Activated B cell treated with CpG ODN at 0.5 μM for 24 hours (primary cell): ENCODE measurements at regions not wholly inside any gene's neighbourhood (a gene's known extent, or its start where the extent isn't known, plus 50 kb on each side); places are given as distances from the start of the nearest gene placed in this dataset.

Source experiments
- ATAC-seq: fragments of 200-7000 bp; cut with Tn5 transposase; one replicate; pipeline ENCODE4 v1.10.0; 2021; ENCODE audit warnings: low read depth, mild to moderate bottlenecking, moderate library complexity
- CTCF ChIA-PET: fragments of 350-600 bp; sonication (Branson Sonifier 250); formaldehyde crosslinking; loops from one replicate; lab custom pipeline; 2021; ENCODE audit warnings: antibody characterized with exemption; lab: Charles Lee
- POLR2A ChIA-PET: fragments of 350-600 bp; sonication (Branson Sonifier 250); formaldehyde crosslinking; loops from one replicate; lab custom pipeline; 2021; ENCODE audit warnings: antibody characterized with exemption; lab: Charles Lee
- DNase-seq: peaks from one replicate; pipeline ENCODE4 v3.0.0; 2022
- H3K27ac Mint-ChIP-seq: one replicate; pipeline ENCODE4 v1.8.0; 2020; ENCODE audit warnings: mixed read lengths
- H3K27me3 Mint-ChIP-seq: one replicate; pipeline ENCODE4 v1.8.0; 2021; ENCODE audit warnings: mixed read lengths
- H3K36me3 Mint-ChIP-seq: one replicate; pipeline ENCODE4 v1.8.0; 2021; ENCODE audit warnings: low read depth, mixed read lengths
- H3K4me1 Mint-ChIP-seq: one replicate; pipeline ENCODE4 v1.8.0; 2021; ENCODE audit warnings: mixed read lengths
- H3K4me3 Mint-ChIP-seq: one replicate; pipeline ENCODE4 v1.8.0; 2020; ENCODE audit warnings: mild to moderate bottlenecking, mixed read lengths
- H3K9me3 Mint-ChIP-seq: one replicate; pipeline ENCODE4 v1.8.0; 2020; ENCODE audit warnings: mixed read lengths
- intact Hi-C: fragments of 100-400 bp; cut with micrococcal nuclease; formaldehyde crosslinking; loops from one replicate; pipeline ENCODE4 v1.15.1; 2024
- TF ChIP-seq, protein P1 (sequence below): fragments of 200-600 bp; IDR thresholded peaks from one replicate; pipeline ENCODE4 v1.8.0; 2022; ENCODE audit warnings: antibody characterized with exemption, mild to moderate bottlenecking

DNA sequence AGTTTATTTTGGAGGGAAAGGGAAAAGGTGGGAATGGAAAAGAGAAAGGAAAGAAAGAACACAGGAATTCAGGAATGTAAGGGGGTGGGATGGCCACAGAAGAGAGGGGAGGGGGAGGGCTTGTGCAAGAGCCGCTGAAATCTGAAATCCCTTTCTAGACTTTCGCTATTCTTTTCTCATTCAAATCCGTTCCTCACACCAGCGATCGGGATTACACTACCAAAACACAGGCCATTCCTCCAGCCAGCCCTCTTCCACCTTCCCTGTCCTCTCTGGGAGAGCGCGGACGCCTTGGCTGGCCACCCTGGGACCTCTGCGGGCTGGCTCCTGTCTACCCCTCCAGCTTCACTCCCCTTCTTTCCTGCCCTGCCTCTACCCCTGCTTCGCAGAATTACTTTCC is 102.3 kb downstream of the CDCA7 start:
- Mint-ChIP-seq H3K4me3 (no peak overlapping the region), H3K27me3 (peaks cover 20% of the 10 kb centered on the region), H3K4me1 (no peaks in the 10 kb centered on the region), H3K9me3 (no peaks in the 10 kb centered on the region), H3K27ac (no peak overlapping the region), H3K36me3 (no peaks in the 10 kb centered on the region)
- TF ChIP-seq, protein P1, sequence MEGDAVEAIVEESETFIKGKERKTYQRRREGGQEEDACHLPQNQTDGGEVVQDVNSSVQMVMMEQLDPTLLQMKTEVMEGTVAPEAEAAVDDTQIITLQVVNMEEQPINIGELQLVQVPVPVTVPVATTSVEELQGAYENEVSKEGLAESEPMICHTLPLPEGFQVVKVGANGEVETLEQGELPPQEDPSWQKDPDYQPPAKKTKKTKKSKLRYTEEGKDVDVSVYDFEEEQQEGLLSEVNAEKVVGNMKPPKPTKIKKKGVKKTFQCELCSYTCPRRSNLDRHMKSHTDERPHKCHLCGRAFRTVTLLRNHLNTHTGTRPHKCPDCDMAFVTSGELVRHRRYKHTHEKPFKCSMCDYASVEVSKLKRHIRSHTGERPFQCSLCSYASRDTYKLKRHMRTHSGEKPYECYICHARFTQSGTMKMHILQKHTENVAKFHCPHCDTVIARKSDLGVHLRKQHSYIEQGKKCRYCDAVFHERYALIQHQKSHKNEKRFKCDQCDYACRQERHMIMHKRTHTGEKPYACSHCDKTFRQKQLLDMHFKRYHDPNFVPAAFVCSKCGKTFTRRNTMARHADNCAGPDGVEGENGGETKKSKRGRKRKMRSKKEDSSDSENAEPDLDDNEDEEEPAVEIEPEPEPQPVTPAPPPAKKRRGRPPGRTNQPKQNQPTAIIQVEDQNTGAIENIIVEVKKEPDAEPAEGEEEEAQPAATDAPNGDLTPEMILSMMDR: no peak
- DNase-seq (no peak), ATAC-seq (no peak)
- CTCF ChIA-PET: no interaction called here
- intact Hi-C loops: no loop called here
- POLR2A ChIA-PET: no interaction called here

GRCh38 chr2:173457366-173457765 is 102.7 kb downstream of the CDCA7 start:
- Mint-ChIP-seq H3K36me3 (no peaks in the 10 kb centered on the region), H3K4me3 (no peak overlapping the region), H3K9me3 (no peaks in the 10 kb centered on the region), H3K27me3 (peaks cover 23% of the 10 kb centered on the region), H3K4me1 (no peaks in the 10 kb centered on the region), H3K27ac (no peak overlapping the region)
- DNase-seq (no peak), ATAC-seq (no peak)
- POLR2A ChIA-PET: no interaction called here
- CTCF ChIA-PET: no interaction called here
- intact Hi-C loops: no loop called here
- TF ChIP-seq, protein P1: no peak

- ChIA-PET CTCF (no interaction called here), POLR2A (no interaction called here)
- H3K4me1 Mint-ChIP-seq: no peaks in the 10 kb centered on the region
- H3K4me3 Mint-ChIP-seq: no peak overlapping the region
- DNase-seq (no peak), ATAC-seq (no peak)
- peaks cover 28% of the 10 kb centered on the region for H3K27me3 Mint-ChIP-seq
- intact Hi-C loops: no loop called here
- H3K9me3 Mint-ChIP-seq: no peaks in the 10 kb centered on the region
- no peaks in the 10 kb centered on the region for H3K36me3 Mint-ChIP-seq
- no peak overlapping the region for H3K27ac Mint-ChIP-seq
- TF ChIP-seq, protein P1: no peak
Measured at GRCh38 chr2:173458991-173459780, 104.5 kb downstream of the CDCA7 start.

- Mint-ChIP-seq H3K27ac (no peak overlapping the region), H3K4me1 (no peaks in the 10 kb centered on the region), H3K36me3 (no peaks in the 10 kb centered on the region), H3K4me3 (no peak overlapping the region), H3K9me3 (no peaks in the 10 kb centered on the region), H3K27me3 (peaks cover 23% of the 10 kb centered on the region)
- ChIA-PET POLR2A (no interaction called here), CTCF (no interaction called here)
- DNase-seq (no peak), ATAC-seq (no peak)
- TF ChIP-seq, protein P1: no peak
- intact Hi-C loops: no loop called here
Measured at GRCh38 chr2:173462892-173463840, 108.5 kb downstream of the CDCA7 start.

- no peaks in the 10 kb centered on the region for H3K9me3 Mint-ChIP-seq
- ChIA-PET POLR2A (no interaction called here), CTCF (no interaction called here)
- peaks cover 23% of the 10 kb centered on the region for H3K27me3 Mint-ChIP-seq
- no peaks in the 10 kb centered on the region for H3K36me3 Mint-ChIP-seq
- no peak overlapping the region for H3K27ac Mint-ChIP-seq
- DNase-seq: no peak
- no peaks in the 10 kb centered on the region for H3K4me1 Mint-ChIP-seq
- intact Hi-C loops: no loop called here
- H3K4me3 Mint-ChIP-seq: no peak overlapping the region
- ATAC-seq: no peak
- TF ChIP-seq, protein P1: no peak
Measured at GRCh38 chr2:173463846-173464245, 109.2 kb downstream of the CDCA7 start.
